SKM-1 treated with dmso at 0.1 percent for 144 hours (cell line): ENCODE measurements at regions not wholly inside any gene's neighbourhood (a gene's known extent, or its start where the extent isn't known, plus 50 kb on each side); places are given as distances from the start of the nearest gene placed in this dataset.
"Not testable (repeated sequence)": the region's sequence is repeated elsewhere in the genome, so short reads cannot be mapped to it uniquely, and the experiment has no call there.

Experiments
- DNase-seq: peaks from one replicate; lab custom pipeline; 2025; ENCODE audit not compliant: unreplicated experiment; lab: John Stamatoyannopoulos, UW

GRCh38 chr18:43341014-43341413 is 63.7 kb upstream of the SYT4 start:
- no peak for DNase-seq

DNA sequence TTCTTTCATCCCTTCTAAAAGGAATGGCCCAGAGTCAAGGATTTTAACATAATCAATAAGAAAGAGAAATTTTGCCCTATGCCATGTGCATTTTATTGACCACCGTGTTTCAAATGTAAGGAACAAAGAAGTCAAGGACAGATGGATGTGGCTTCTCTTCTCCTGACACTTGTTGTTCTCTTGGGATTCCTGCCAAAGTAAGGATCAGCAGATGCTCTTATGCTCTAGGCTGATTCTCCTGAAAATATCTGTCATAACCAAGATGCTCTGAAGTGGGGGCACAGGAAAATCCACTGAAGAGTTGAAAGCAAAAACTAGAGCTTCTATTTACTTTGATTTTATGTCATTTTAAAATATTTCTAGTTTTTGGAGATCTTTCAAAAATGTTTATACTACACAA is 72.9 kb upstream of the SYT4 start:
- DNase-seq: no peak

GRCh38 chr18:43364535-43364934 is 87.2 kb upstream of the SYT4 start:
- DNase-seq: no peak

GRCh38 chr18:43367895-43368294 is 90.6 kb upstream of the SYT4 start:
- no peak for DNase-seq

DNA sequence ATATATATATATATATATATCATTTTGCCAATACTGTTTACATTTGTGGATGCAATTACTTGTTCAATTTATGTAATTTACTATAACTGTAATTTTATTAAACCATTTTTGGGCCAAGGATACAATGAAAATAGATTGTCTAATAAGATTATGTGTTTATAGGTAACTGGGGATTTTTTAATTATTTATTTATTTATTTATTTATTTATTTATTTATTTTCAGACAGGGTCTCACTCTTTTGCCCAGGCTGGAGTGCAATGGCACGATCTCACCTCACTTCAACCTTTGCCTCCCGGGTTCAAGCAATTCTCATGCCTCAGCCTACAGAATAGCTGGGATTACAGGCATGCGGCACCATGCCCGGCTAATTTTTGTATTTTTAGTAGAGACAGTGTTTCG is 92.0 kb upstream of the SYT4 start:
- DNase-seq: not testable (repeated sequence)

GRCh38 chr18:43372773-43373172 is 95.5 kb upstream of the SYT4 start:
- DNase-seq: no peak

- DNase-seq: no peak
These were observed 102.9 kb upstream of the SYT4 start for GRCh38 chr18:43380104-43380672.

DNA sequence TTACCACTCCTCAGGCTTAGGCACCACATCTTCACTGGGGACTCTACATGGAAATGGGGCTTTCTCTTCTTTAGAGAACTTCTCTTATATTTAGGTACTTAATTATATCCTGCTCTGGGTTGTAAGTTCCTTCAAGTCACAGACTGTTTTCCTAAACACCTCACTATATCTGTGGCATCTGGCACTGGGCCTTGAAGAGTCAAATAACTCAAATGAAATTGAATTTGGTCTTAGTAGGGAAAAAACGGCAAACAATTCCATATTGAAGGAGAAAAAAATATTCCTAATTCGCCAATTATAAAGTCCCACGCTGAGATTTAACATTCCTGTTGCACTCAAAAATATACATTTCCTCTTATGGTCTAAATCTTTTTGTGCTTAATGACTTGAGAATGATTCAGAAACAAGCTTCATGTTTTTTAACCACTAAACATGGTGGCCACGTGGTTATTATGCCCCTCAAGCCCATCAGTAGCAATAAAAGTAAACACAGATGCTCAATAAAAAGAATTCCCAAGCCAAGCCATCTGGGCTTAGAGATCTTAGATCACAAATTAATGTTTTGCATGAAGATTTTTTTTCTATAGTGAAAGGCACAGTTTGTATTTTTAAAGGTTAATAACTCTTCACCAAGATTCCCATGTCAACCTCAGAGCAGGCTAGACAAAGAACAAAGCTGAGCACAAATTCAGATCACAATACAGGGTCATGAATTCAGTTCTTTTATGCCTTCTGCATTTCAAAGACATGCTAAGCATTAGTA is 105.5 kb upstream of the SYT4 start:
- DNase-seq: no peak

GRCh38 chr18:43389163-43389562 is 111.9 kb upstream of the SYT4 start:
- DNase-seq: no peak

GRCh38 chr18:43392168-43392567 is 114.9 kb upstream of the SYT4 start:
- DNase-seq: no peak

- no peak for DNase-seq
These were observed 115.9 kb upstream of the SYT4 start for GRCh38 chr18:43393174-43393573.

DNA sequence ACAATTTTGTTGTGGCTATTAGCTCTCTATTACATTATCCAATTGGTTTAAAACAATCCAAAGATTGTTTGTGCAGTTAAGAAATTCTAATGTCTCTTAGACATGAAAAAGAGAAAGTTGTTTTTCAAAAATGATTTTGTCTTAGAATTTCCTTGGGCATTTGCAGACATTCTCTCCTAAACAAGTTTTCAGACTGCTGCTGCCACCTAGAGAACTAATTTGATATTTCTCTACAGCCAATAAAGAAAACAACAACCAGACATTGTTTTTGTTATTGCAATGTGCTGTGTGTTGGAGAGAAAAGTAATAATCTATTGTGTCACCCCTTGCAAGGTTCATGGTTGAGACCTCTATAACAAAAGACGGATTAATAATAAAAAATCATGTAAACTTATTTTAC is 119.0 kb upstream of the SYT4 start:
- no peak for DNase-seq

DNA sequence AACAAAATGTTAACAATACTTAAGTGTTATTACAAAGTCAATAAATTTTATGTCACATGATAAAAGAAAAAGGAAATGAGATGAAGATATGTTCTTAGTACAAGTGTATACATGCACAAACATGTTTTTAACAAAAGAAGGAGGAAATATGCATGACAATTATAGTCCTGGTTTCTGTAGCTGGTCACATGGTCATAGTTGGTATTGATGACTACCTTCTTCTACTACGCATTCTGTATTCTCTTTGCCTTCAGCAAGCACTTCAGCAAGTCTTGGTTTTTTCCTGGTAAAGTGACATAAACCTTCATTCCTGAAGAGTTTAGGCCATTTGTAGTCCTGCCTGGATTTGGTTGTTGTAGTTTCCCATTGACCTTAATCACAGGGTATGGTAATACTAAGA is 121.3 kb upstream of the SYT4 start:
- DNase-seq: no peak

GRCh38 chr18:43405097-43405496 is 127.8 kb upstream of the SYT4 start:
- no peak for DNase-seq

DNA sequence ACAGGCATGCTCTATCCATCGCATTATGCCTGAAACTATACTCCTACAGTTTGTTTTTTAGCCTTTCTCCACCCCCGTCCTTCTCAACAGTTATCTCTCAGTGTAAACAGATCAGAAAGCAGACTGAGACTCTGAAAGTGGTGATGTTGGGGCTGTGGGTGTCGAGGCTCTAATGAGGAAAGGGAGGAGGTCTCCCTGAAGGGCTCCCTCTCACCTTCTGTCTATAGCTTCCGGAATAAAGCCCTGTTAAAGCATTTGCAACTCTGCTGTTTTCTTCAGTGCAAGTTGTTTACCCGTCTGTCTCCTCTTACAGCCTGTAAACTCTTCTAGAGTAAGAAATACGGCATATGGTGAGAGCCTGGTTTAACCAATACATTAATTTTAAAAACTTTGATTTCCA is 136.7 kb upstream of the SYT4 start:
- no peak for DNase-seq

- no peak for DNase-seq
These were observed 142.8 kb upstream of the SYT4 start for GRCh38 chr18:43420091-43420490.

DNA sequence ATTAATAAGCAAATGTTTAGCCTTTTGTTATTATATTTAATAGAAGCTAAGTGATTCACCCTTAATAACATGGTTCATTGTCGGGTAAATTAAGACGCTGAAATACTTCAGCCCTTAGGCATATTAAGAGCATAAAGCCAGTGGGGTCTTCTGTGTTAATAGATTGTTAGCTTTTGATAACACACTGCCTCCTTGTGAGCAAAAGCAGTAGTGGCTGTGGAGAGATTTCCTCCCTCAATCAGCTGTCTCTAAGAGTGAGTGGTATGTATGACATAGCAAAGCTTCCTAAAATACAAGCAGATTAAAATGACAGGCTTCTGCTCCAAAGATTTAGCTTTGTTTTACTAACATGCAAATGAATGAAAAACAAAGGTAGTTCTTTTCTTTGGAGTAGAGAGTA is 143.7 kb upstream of the SYT4 start:
- DNase-seq: no peak

DNA sequence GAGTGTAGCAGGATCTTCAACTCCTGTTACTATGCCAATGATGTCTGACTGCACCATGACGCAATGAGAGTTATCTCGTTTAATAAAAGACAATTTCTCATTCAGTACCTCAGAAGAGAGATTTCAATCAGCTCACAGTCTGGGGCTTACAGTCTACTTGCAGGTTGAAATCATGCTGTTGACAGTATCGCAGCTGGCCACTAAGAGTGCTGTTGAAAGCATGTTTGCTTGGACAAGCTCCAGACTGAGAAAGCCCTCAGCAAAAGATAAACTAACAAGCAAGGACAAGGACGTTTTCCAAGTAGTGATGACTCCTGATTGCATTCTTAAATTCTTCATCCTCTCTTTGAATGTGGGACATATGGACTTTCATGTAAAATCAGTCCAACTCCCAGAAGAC is 145.2 kb upstream of the SYT4 start:
- no peak for DNase-seq

DNA sequence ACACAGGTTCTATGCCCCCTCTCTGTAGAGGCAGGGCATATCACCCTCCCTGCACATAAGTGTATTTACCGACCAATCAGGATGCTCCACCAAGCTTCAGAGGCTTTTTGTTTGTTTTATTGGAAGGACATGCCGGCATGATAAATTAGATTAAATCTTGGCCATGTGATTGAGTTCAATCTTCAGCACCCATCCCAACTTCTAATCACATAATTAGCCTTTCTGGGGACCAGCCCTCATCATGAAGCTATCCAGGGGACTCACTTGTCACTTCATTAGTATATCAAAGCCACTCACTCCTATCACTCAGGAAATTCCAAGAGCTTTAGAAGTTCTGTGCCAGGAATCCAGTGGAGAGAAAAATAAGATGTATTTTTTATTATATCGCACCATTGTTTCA is 158.6 kb upstream of the SYT4 start:
- no peak for DNase-seq

DNA sequence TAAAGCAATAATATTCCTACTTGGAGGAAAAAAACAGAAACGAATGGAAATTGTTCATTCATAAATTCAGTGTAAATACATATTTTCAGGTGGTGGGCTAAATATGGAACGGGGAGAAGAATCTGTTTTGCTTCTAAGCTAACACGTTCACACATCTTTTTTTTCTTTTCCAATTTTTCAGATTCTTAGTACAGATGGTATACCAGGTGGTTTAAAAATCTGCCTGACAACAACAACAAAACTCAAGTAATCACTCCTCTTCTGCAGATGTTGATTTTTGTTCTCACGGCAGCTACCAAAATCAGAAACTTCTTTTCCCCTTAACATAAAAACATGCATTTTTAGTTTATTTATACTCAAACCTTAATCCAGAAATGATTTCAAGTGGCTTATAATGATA is 164.8 kb upstream of the SYT4 start:
- DNase-seq: no peak

DNA sequence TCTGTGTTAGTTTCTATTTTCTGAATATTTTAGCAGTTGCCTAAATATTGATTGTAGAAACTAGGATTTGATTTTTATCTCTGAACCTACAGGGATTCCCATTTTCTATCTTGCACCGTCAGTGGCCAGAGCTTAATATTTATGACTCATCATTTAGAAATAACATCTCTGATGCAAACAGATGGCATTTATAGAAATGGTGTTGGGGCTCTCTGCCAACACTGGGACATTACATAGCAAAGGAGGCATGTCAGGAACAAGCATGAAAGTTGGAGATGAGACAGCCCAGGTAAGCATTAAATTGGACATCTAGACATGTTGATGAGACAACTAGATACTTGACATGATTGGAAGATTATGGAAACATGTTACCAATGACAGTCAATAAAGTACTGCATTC is 165.3 kb upstream of the SYT4 start:
- DNase-seq: no peak

GRCh38 chr18:43465483-43465882 is 188.2 kb upstream of the SYT4 start:
- no peak for DNase-seq

DNA sequence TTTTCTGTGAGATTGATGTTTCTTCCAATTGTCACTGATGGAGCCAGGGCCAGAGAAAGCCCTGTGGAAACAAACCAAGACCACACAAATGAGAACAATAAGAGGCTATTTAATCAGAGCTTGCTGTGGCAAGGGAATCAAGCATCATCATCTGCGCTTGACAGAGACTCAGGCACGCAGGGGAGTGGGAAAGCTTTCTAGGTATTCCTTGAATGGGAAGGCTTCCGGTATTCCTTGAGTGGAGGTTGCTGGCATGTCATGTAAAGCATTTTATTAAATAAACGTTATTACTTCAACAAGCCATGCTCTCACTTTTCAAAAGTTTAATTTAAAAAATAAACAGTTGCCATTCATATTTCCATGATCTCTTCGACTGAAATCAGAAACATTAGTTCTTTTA is 194.6 kb upstream of the SYT4 start:
- DNase-seq: no peak
